ENCODE measurements at regions not wholly inside any gene's neighbourhood (a gene's known extent, or its start where the extent isn't known, plus 50 kb on each side); places are given as distances from the start of the nearest gene placed in this dataset.

GRCh38 chr4:13180701-13181100, 303.4 kb downstream of the RAB28 start:
- H3K36me3 ChIP-seq (ENCODE audit: control insufficient read depth, low read depth, low read length): no peaks in the 10 kb centered on the region
- no peaks in the 10 kb centered on the region for H3K4me1 ChIP-seq (ENCODE audit: control insufficient read depth, low read depth, low read length)
- no peak overlapping the region for H3K27ac ChIP-seq (ENCODE audit: low read length)
- H3K4me3 ChIP-seq (ENCODE audit: low read length): no peak overlapping the region
- H3K27me3 ChIP-seq (ENCODE audit: control insufficient read depth, insufficient read depth, low read length): no peaks in the 10 kb centered on the region
- no peak overlapping the region for H3K9ac ChIP-seq (ENCODE audit: low read length)
- no peaks in the 10 kb centered on the region for H3K9me3 ChIP-seq (ENCODE audit: control insufficient read depth, low read depth, low read length)

GRCh38 chr4:13178621-13179020, 305.5 kb downstream of the RAB28 start:
- no peaks in the 10 kb centered on the region for H3K36me3 ChIP-seq (ENCODE audit: control insufficient read depth, low read depth, low read length)
- no peak overlapping the region for H3K4me3 ChIP-seq (ENCODE audit: low read length)
- no peaks in the 10 kb centered on the region for H3K27me3 ChIP-seq (ENCODE audit: control insufficient read depth, insufficient read depth, low read length)
- no peak overlapping the region for H3K27ac ChIP-seq (ENCODE audit: low read length)
- no peaks in the 10 kb centered on the region for H3K4me1 ChIP-seq (ENCODE audit: control insufficient read depth, low read depth, low read length)
- H3K9ac ChIP-seq (ENCODE audit: low read length): no peak overlapping the region
- no peaks in the 10 kb centered on the region for H3K9me3 ChIP-seq (ENCODE audit: control insufficient read depth, low read depth, low read length)

- no peaks in the 10 kb centered on the region for H3K27me3 ChIP-seq (ENCODE audit: control insufficient read depth, insufficient read depth, low read length)
- no peak overlapping the region for H3K9ac ChIP-seq (ENCODE audit: low read length)
- no peak overlapping the region for H3K4me3 ChIP-seq (ENCODE audit: low read length)
- no peaks in the 10 kb centered on the region for H3K4me1 ChIP-seq (ENCODE audit: control insufficient read depth, low read depth, low read length)
- H3K36me3 ChIP-seq (ENCODE audit: control insufficient read depth, low read depth, low read length): no peaks in the 10 kb centered on the region
- no peak overlapping the region for H3K27ac ChIP-seq (ENCODE audit: low read length)
- H3K9me3 ChIP-seq (ENCODE audit: control insufficient read depth, low read depth, low read length): no peaks in the 10 kb centered on the region
These were observed 307.4 kb downstream of the RAB28 start for GRCh38 chr4:13176741-13177142.

- Histone ChIP-seq H3K27me3 (ENCODE audit: control insufficient read depth, insufficient read depth, low read length) (no peaks in the 10 kb centered on the region), H3K4me3 (ENCODE audit: low read length) (no peak overlapping the region), H3K27ac (ENCODE audit: low read length) (no peak overlapping the region), H3K9me3 (ENCODE audit: control insufficient read depth, low read depth, low read length) (no peaks in the 10 kb centered on the region), H3K36me3 (ENCODE audit: control insufficient read depth, low read depth, low read length) (no peaks in the 10 kb centered on the region), H3K9ac (ENCODE audit: low read length) (no peak overlapping the region), H3K4me1 (ENCODE audit: control insufficient read depth, low read depth, low read length) (no peaks in the 10 kb centered on the region)
These were observed 309.2 kb downstream of the RAB28 start for GRCh38 chr4:13174926-13175325.

- H3K9ac ChIP-seq (ENCODE audit: low read length): no peak overlapping the region
- H3K27me3 ChIP-seq (ENCODE audit: control insufficient read depth, insufficient read depth, low read length): no peaks in the 10 kb centered on the region
- H3K9me3 ChIP-seq (ENCODE audit: control insufficient read depth, low read depth, low read length): no peaks in the 10 kb centered on the region
- H3K27ac ChIP-seq (ENCODE audit: low read length): no peak overlapping the region
- H3K4me3 ChIP-seq (ENCODE audit: low read length): no peak overlapping the region
- no peaks in the 10 kb centered on the region for H3K4me1 ChIP-seq (ENCODE audit: control insufficient read depth, low read depth, low read length)
- H3K36me3 ChIP-seq (ENCODE audit: control insufficient read depth, low read depth, low read length): no peaks in the 10 kb centered on the region
These were observed 310.1 kb downstream of the RAB28 start for GRCh38 chr4:13174001-13174400.

GRCh38 chr4:13171292-13172057, 312.7 kb downstream of the RAB28 start:
- Histone ChIP-seq H3K9me3 (ENCODE audit: control insufficient read depth, low read depth, low read length) (no peaks in the 10 kb centered on the region), H3K36me3 (ENCODE audit: control insufficient read depth, low read depth, low read length) (no peaks in the 10 kb centered on the region), H3K4me3 (ENCODE audit: low read length) (no peak overlapping the region), H3K4me1 (ENCODE audit: control insufficient read depth, low read depth, low read length) (no peaks in the 10 kb centered on the region), H3K27ac (ENCODE audit: low read length) (no peak overlapping the region), H3K27me3 (ENCODE audit: control insufficient read depth, insufficient read depth, low read length) (no peaks in the 10 kb centered on the region), H3K9ac (ENCODE audit: low read length) (no peak overlapping the region)

- no peaks in the 10 kb centered on the region for H3K9me3 ChIP-seq (ENCODE audit: control insufficient read depth, low read depth, low read length)
- no peaks in the 10 kb centered on the region for H3K36me3 ChIP-seq (ENCODE audit: control insufficient read depth, low read depth, low read length)
- H3K9ac ChIP-seq (ENCODE audit: low read length): no peak overlapping the region
- H3K27me3 ChIP-seq (ENCODE audit: control insufficient read depth, insufficient read depth, low read length): no peaks in the 10 kb centered on the region
- no peaks in the 10 kb centered on the region for H3K4me1 ChIP-seq (ENCODE audit: control insufficient read depth, low read depth, low read length)
- H3K4me3 ChIP-seq (ENCODE audit: low read length): no peak overlapping the region
- H3K27ac ChIP-seq (ENCODE audit: low read length): no peak overlapping the region
These were observed 314.2 kb downstream of the RAB28 start for GRCh38 chr4:13169731-13170525.

- no peak overlapping the region for H3K27ac ChIP-seq (ENCODE audit: low read length)
- H3K27me3 ChIP-seq (ENCODE audit: control insufficient read depth, insufficient read depth, low read length): no peaks in the 10 kb centered on the region
- H3K36me3 ChIP-seq (ENCODE audit: control insufficient read depth, low read depth, low read length): no peaks in the 10 kb centered on the region
- H3K9me3 ChIP-seq (ENCODE audit: control insufficient read depth, low read depth, low read length): no peaks in the 10 kb centered on the region
- H3K4me1 ChIP-seq (ENCODE audit: control insufficient read depth, low read depth, low read length): no peaks in the 10 kb centered on the region
- H3K4me3 ChIP-seq (ENCODE audit: low read length): no peak overlapping the region
- no peak overlapping the region for H3K9ac ChIP-seq (ENCODE audit: low read length)
These were observed 315.8 kb downstream of the RAB28 start for GRCh38 chr4:13168326-13168725.

GRCh38 chr4:13166214-13166613, 317.9 kb downstream of the RAB28 start:
- no peaks in the 10 kb centered on the region for H3K27me3 ChIP-seq (ENCODE audit: control insufficient read depth, insufficient read depth, low read length)
- H3K4me1 ChIP-seq (ENCODE audit: control insufficient read depth, low read depth, low read length): no peaks in the 10 kb centered on the region
- H3K4me3 ChIP-seq (ENCODE audit: low read length): no peak overlapping the region
- no peaks in the 10 kb centered on the region for H3K36me3 ChIP-seq (ENCODE audit: control insufficient read depth, low read depth, low read length)
- H3K9me3 ChIP-seq (ENCODE audit: control insufficient read depth, low read depth, low read length): no peaks in the 10 kb centered on the region
- no peak overlapping the region for H3K9ac ChIP-seq (ENCODE audit: low read length)
- H3K27ac ChIP-seq (ENCODE audit: low read length): no peak overlapping the region

GRCh38 chr4:13164783-13165331, 319.3 kb downstream of the RAB28 start:
- Histone ChIP-seq H3K4me1 (ENCODE audit: control insufficient read depth, low read depth, low read length) (no peaks in the 10 kb centered on the region), H3K4me3 (ENCODE audit: low read length) (no peak overlapping the region), H3K27me3 (ENCODE audit: control insufficient read depth, insufficient read depth, low read length) (no peaks in the 10 kb centered on the region)

GRCh38 chr4:13162886-13163285, 321.3 kb downstream of the RAB28 start:
- Histone ChIP-seq H3K36me3 (ENCODE audit: control insufficient read depth, low read depth, low read length) (no peaks in the 10 kb centered on the region), H3K9ac (ENCODE audit: low read length) (no peak overlapping the region), H3K4me1 (ENCODE audit: control insufficient read depth, low read depth, low read length) (no peaks in the 10 kb centered on the region), H3K27me3 (ENCODE audit: control insufficient read depth, insufficient read depth, low read length) (no peaks in the 10 kb centered on the region), H3K4me3 (ENCODE audit: low read length) (no peak overlapping the region), H3K27ac (ENCODE audit: low read length) (no peak overlapping the region), H3K9me3 (ENCODE audit: control insufficient read depth, low read depth, low read length) (no peaks in the 10 kb centered on the region)

More at GRCh38 chr4:13164783-13165331, 319.3 kb downstream of the RAB28 start:
- Histone ChIP-seq H3K9me3 (ENCODE audit: control insufficient read depth, low read depth, low read length) (no peaks in the 10 kb centered on the region), H3K36me3 (ENCODE audit: control insufficient read depth, low read depth, low read length) (no peaks in the 10 kb centered on the region), H3K9ac (ENCODE audit: low read length) (no peak overlapping the region), H3K27ac (ENCODE audit: low read length) (no peak overlapping the region)

Data from iPS-18a (cell line).